OCI-LY3 (cell line): ENCODE measurements at regions not wholly inside any gene's neighbourhood (a gene's known extent, or its start where the extent isn't known, plus 50 kb on each side); places are given as distances from the start of the nearest gene placed in this dataset.
"Not testable (repeated sequence)": the region's sequence is repeated elsewhere in the genome, so short reads cannot be mapped to it uniquely, and the experiment has no call there.

Source experiments
- H2AFZ ChIP-seq: fragments of 200-600, 300-600 bp; shearing (Covaris generic); 2 replicates; pipeline ENCODE4 v1.6.0; 2014; ENCODE audit warnings: antibody characterized with exemption, low read depth, low read length
- H3K27ac ChIP-seq: fragments of 200-600, 300-600 bp; sonication (generic); 2 replicates; pipeline ENCODE4 v1.5.1; 2014; ENCODE audit warnings: mild to moderate bottlenecking, low read length, moderate library complexity, mixed read lengths
- H3K27me3 ChIP-seq: fragments of 200-600, 300-600 bp; sonication (generic); 2 replicates; pipeline ENCODE4 v1.6.1; 2014; ENCODE audit warnings: low read depth, low read length, mixed read lengths
- H3K36me3 ChIP-seq: fragments of 200-600, 300-600 bp; sonication (generic); replicated peaks from 2 replicates; pipeline ENCODE3; 2014; ENCODE audit warnings: low read depth, low read length, mixed read lengths
- H3K4me1 ChIP-seq: fragments of 300-600, 200-600 bp; sonication (generic); 2 replicates; pipeline ENCODE4 v1.6.1; 2014; ENCODE audit warnings: low read length, mixed read lengths
- H3K4me2 ChIP-seq: fragments of 200-600, 300-600 bp; sonication (generic); 2 replicates; pipeline ENCODE4 v1.6.1; 2014; ENCODE audit warnings: low read length, mixed read lengths
- H3K4me3 ChIP-seq: fragments of 300-600, 200-600 bp; sonication (generic); 2 replicates; pipeline ENCODE4 v1.5.1; 2014; ENCODE audit warnings: antibody characterized with exemption, mild to moderate bottlenecking, low read length, moderate library complexity
- H3K79me2 ChIP-seq: fragments of 300-600, 200-600 bp; shearing (Covaris generic); 2 replicates; pipeline ENCODE4 v1.6.1; 2014; ENCODE audit warnings: mild to moderate bottlenecking, low read length, mixed read lengths
- H3K9ac ChIP-seq: fragments of 300-600, 200-600 bp; shearing (Covaris generic); 2 replicates; pipeline ENCODE4 v1.6.0; 2014; ENCODE audit warnings: mild to moderate bottlenecking, low read length, moderate library complexity
- H3K9me3 ChIP-seq: fragments of 200-600, 300-600 bp; shearing (Covaris generic); 2 replicates; pipeline ENCODE4 v1.6.1; 2014; ENCODE audit warnings: low read length, mixed read lengths; ENCODE audit not compliant: insufficient read depth
- H4K20me1 ChIP-seq: fragments of 200-600, 300-600 bp; sonication (generic); 2 replicates; pipeline ENCODE4 v1.6.1; 2016; ENCODE audit warnings: low read length, mixed read lengths; ENCODE audit not compliant: insufficient read depth
- CTCF ChIP-seq: fragments of 200-600, 300-600 bp; sonication (generic); IDR thresholded peaks from 2 replicates; pipeline ENCODE4 v1.5.1; 2014; ENCODE audit warnings: antibody characterized with exemption, low read length, low read depth
- EZH2phosphoT487 ChIP-seq: fragments of 200-600 bp; shearing (Covaris generic); IDR thresholded peaks from 2 replicates; pipeline ENCODE4 v1.6.1; 2018; ENCODE audit warnings: antibody characterized with exemption, mixed run types, low read depth

DNA sequence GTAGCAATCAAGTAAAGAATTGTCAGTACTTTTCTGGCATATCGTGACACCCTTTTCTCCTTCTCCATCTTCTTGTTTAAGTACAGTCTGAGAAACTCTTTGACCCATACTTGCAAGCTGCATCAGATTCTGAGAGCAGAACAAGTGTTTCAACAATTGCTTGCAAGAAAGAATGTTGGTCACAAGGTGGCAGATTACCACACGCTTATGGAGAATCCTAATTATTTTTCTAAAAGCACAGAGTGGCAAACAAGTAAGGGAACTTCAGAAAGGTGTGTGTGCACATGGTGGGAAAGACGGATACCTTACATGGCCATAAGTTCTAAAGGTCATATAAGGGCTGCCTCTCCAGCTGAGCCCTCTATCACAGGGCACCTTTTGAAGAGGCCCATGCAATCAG, 136.4 kb upstream of the FGF13 start:
- H3K4me3 ChIP-seq, result no peak overlapping the region
- H3K9ac ChIP-seq, result no peak overlapping the region
- H3K9me3 ChIP-seq, result no peaks in the 10 kb centered on the region
- no peaks in the 10 kb centered on the region for H3K4me1 ChIP-seq
- no peak overlapping the region for H3K4me2 ChIP-seq
- H3K27me3 ChIP-seq, result no peaks in the 10 kb centered on the region
- H3K36me3 ChIP-seq, result no peaks in the 10 kb centered on the region
- H3K79me2 ChIP-seq, result no peaks in the 10 kb centered on the region
- no peaks in the 10 kb centered on the region for H4K20me1 ChIP-seq
- TF ChIP-seq CTCF (peak; percentile 39; the same call in 1 of the 2 replicates), EZH2phosphoT487 (no peak)
- H2AFZ ChIP-seq, result no peak overlapping the region
- no peak overlapping the region for H3K27ac ChIP-seq

DNA sequence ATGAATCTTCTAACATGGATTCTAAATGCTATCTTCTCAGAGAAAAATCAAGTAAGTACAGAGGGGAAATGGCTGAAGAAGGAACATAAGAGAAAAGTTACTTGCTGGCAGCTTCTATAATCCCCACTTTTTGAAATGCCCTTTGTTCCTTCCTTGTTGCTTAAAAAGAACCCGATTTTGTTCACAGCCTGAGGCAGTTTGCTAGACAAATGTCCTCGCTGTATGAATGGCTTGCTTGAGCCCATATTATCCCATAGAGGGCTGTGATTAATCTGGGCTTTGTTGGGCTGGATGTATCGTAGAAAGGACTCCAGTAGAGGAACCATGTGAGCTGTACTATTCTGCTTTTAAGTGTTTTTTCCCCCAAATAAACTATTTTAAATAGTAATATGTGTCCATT, 134.3 kb upstream of the FGF13 start:
- TF ChIP-seq CTCF, result no peak
- Histone ChIP-seq H3K4me3 (no peak overlapping the region), H3K36me3 (no peaks in the 10 kb centered on the region), H2AFZ (no peak overlapping the region), H3K27ac (no peak overlapping the region), H3K9ac (no peak overlapping the region), H3K79me2 (no peaks in the 10 kb centered on the region), H3K9me3 (no peaks in the 10 kb centered on the region), H3K4me1 (no peaks in the 10 kb centered on the region), H4K20me1 (no peaks in the 10 kb centered on the region), H3K4me2 (no peak overlapping the region), H3K27me3 (no peaks in the 10 kb centered on the region)

- H3K27me3 ChIP-seq, H3K4me2 ChIP-seq, H3K9ac ChIP-seq, H3K36me3 ChIP-seq, H3K9me3 ChIP-seq, H2AFZ ChIP-seq, H3K79me2 ChIP-seq, H3K4me1 ChIP-seq, H4K20me1 ChIP-seq, H3K27ac ChIP-seq, H3K4me3 ChIP-seq: not testable (repeated sequence)
These were observed 95.9 kb upstream of the FGF13 start for GRCh38 chrX:138807400-138807799.

DNA sequence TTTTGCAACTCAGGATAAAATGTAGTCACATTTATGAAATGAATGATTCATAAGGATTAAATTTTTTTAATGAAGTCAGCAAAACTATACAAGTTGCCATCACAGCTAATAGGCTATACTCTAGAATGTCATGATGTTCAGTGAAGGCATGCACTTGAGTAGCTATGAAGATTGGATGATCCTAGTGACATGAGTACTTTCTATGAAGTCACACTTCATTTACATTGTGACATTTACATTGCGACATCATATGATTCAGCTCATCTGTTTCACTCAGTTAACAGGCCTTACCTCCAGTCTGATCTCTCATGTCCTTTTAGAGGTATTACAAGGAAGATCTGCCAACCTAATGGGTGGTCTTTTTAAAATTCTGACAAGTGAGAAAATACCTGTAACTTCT, 82.7 kb upstream of the FGF13 start:
- Histone ChIP-seq H3K4me3 (no peak overlapping the region), H3K9me3 (no peaks in the 10 kb centered on the region), H3K4me2 (no peak overlapping the region), H3K4me1 (no peaks in the 10 kb centered on the region), H3K79me2 (no peaks in the 10 kb centered on the region), H3K36me3 (no peaks in the 10 kb centered on the region), H3K27ac (no peak overlapping the region), H3K27me3 (no peaks in the 10 kb centered on the region), H2AFZ (no peak overlapping the region), H3K9ac (no peak overlapping the region), H4K20me1 (no peaks in the 10 kb centered on the region)
- no peak for TF ChIP-seq CTCF
- TF ChIP-seq EZH2phosphoT487, result no peak

DNA sequence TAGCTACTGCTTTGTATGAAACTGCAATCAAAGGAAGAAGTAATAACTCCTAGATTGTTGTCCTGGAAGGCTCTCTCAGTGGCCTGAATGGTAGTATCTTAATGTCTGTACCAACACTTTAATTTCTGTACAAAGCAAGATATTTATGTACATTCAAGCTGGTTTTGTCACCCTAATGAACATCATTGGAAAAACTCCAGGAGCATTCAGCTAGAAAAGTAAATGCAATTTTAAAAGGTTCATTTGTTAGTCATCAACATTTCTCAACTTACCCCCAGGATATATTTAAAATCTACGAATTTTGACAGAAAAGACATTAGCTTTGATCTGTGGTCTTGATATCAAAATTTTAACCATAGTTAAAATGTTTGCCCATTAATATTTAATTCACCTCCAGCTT, 80.0 kb upstream of the FGF13 start:
- H4K20me1 ChIP-seq, result no peaks in the 10 kb centered on the region
- no peak overlapping the region for H3K4me2 ChIP-seq
- H3K4me3 ChIP-seq, result no peak overlapping the region
- H3K9ac ChIP-seq, result no peak overlapping the region
- no peaks in the 10 kb centered on the region for H3K79me2 ChIP-seq
- no peak for TF ChIP-seq EZH2phosphoT487
- no peak for TF ChIP-seq CTCF
- no peaks in the 10 kb centered on the region for H3K4me1 ChIP-seq
- no peaks in the 10 kb centered on the region for H3K9me3 ChIP-seq
- H2AFZ ChIP-seq, result no peak overlapping the region
- no peaks in the 10 kb centered on the region for H3K27me3 ChIP-seq
- H3K36me3 ChIP-seq, result no peaks in the 10 kb centered on the region
- no peak overlapping the region for H3K27ac ChIP-seq
